ENCODE measurements at regions not wholly inside any gene's neighbourhood (a gene's known extent, or its start where the extent isn't known, plus 50 kb on each side); places are given as distances from the start of the nearest gene placed in this dataset.
A peak's percentile ranks its signal among the peaks of the same experiment; 100 is the strongest.

GRCh38 chr9:105873801-105874200 lies 179.5 kb downstream of the TMEM38B start:
- TF ChIP-seq, protein P1, sequence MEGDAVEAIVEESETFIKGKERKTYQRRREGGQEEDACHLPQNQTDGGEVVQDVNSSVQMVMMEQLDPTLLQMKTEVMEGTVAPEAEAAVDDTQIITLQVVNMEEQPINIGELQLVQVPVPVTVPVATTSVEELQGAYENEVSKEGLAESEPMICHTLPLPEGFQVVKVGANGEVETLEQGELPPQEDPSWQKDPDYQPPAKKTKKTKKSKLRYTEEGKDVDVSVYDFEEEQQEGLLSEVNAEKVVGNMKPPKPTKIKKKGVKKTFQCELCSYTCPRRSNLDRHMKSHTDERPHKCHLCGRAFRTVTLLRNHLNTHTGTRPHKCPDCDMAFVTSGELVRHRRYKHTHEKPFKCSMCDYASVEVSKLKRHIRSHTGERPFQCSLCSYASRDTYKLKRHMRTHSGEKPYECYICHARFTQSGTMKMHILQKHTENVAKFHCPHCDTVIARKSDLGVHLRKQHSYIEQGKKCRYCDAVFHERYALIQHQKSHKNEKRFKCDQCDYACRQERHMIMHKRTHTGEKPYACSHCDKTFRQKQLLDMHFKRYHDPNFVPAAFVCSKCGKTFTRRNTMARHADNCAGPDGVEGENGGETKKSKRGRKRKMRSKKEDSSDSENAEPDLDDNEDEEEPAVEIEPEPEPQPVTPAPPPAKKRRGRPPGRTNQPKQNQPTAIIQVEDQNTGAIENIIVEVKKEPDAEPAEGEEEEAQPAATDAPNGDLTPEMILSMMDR (IDR thresholded peaks at IDR 0.05; ENCODE audit: insufficient read depth, low read length, missing control alignments): no peak
- ChIA-PET POLR2A (no interaction called here), CTCF (no interaction called here)
- H3K4me3 ChIP-seq (ENCODE audit: low read depth, low read length): no peak overlapping the region
- no peak for DNase-seq (ENCODE audit: low read depth, low spot score)

- ChIA-PET POLR2A (no interaction called here), CTCF (no interaction called here)
- no peak for DNase-seq (ENCODE audit: low read depth, low spot score)
- H3K4me3 ChIP-seq (ENCODE audit: low read depth, low read length): no peak overlapping the region
- TF ChIP-seq, protein P1 (IDR thresholded peaks at IDR 0.05; ENCODE audit: insufficient read depth, low read length, missing control alignments): no peak
Observed at GRCh38 chr9:105877721-105878120, 183.4 kb downstream of the TMEM38B start.

GRCh38 chr9:105879181-105879580 lies 184.8 kb downstream of the TMEM38B start:
- POLR2A ChIA-PET: no interaction called here
- DNase-seq (ENCODE audit: low read depth, low spot score): no peak
- TF ChIP-seq, protein P1 (IDR thresholded peaks at IDR 0.05; ENCODE audit: insufficient read depth, low read length, missing control alignments): no peak
- no peak overlapping the region for H3K4me3 ChIP-seq (ENCODE audit: low read depth, low read length)
- CTCF ChIA-PET: no interaction called here

- no peak for DNase-seq (ENCODE audit: low read depth, low spot score)
- ChIA-PET CTCF (interaction anchor here (2.1 to 2.4 kb wide), 2 partner anchors 9 to 39 kb away, joined by 8 to 16 read pairs; no protein-coding TSS in a partner anchor), POLR2A (no interaction called here)
- no peak overlapping the region for H3K4me3 ChIP-seq (ENCODE audit: low read depth, low read length)
- TF ChIP-seq, protein P1 (IDR thresholded peaks at IDR 0.05; ENCODE audit: insufficient read depth, low read length, missing control alignments): no peak
Observed at GRCh38 chr9:105880517-105880916, 186.2 kb downstream of the TMEM38B start.

DNA sequence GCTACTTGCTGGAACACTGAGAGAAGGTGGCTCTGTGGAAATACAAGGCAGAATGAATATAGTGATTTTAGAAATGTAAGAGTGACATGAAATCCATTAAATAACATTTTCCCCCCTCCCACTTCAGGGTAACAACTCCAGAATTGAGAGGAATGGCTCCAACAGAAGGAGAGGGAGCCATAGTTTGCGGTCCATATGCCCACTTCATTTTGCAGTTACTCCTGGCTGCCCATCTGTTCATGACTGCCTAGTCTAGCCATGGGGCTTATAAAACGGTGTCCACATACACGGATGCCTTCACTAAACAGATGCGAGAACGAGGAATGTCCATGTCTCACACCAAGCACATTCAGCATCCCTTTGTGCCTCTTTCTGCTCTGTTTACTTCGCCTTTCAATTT lies 186.7 kb downstream of the TMEM38B start:
- H3K4me3 ChIP-seq (ENCODE audit: low read depth, low read length): no peak overlapping the region
- DNase-seq (ENCODE audit: low read depth, low spot score): no peak
- ChIA-PET CTCF (interaction anchor here (0.6 to 2.4 kb wide), 17 partner anchors 8 to 1256 kb away, joined by 3 to 16 read pairs (median 5); no protein-coding TSS in a partner anchor), POLR2A (no interaction called here)
- TF ChIP-seq, protein P1 (IDR thresholded peaks at IDR 0.05; ENCODE audit: insufficient read depth, low read length, missing control alignments): no peak

- TF ChIP-seq, protein P1 (IDR thresholded peaks at IDR 0.05; ENCODE audit: insufficient read depth, low read length, missing control alignments): peak; percentile 78
- CTCF ChIA-PET: interaction anchor here (0.6 to 2.4 kb wide), 21 partner anchors 9 to 1255 kb away, joined by 3 to 16 read pairs (median 4); no protein-coding TSS in a partner anchor
Observed at GRCh38 chr9:105881654-105882349, 187.5 kb downstream of the TMEM38B start.

More at GRCh38 chr9:105881654-105882349, 187.5 kb downstream of the TMEM38B start:
- POLR2A ChIA-PET: no interaction called here
- no peak overlapping the region for H3K4me3 ChIP-seq (ENCODE audit: low read depth, low read length)
- no peak for DNase-seq (ENCODE audit: low read depth, low spot score)
